Glutamatergic neuron (in vitro differentiated cells): ENCODE measurements at regions not wholly inside any gene's neighbourhood (a gene's known extent, or its start where the extent isn't known, plus 50 kb on each side); places are given as distances from the start of the nearest gene placed in this dataset.

ENCODE experiments used
- DNase-seq: peaks from one replicate; pipeline ENCODE4 v3.0.0; 2022
- H3K27ac Mint-ChIP-seq: one replicate; pipeline ENCODE4 v1.8.0; 2020; ENCODE audit warnings: mild to moderate bottlenecking, mixed read lengths, inconsistent platforms; ENCODE audit not compliant: unreplicated experiment
- H3K27me3 Mint-ChIP-seq: one replicate; pipeline ENCODE4 v1.8.0; 2020; ENCODE audit warnings: mild to moderate bottlenecking, moderate library complexity, mixed read lengths, inconsistent platforms; ENCODE audit not compliant: unreplicated experiment
- H3K36me3 Mint-ChIP-seq: one replicate; pipeline ENCODE4 v1.8.0; 2020; ENCODE audit warnings: mild to moderate bottlenecking, mixed read lengths, inconsistent platforms; ENCODE audit not compliant: unreplicated experiment
- H3K4me1 Mint-ChIP-seq: one replicate; pipeline ENCODE4 v1.8.0; 2020; ENCODE audit warnings: mild to moderate bottlenecking, low read depth, mixed read lengths, inconsistent platforms; ENCODE audit not compliant: unreplicated experiment
- H3K4me3 Mint-ChIP-seq: one replicate; pipeline ENCODE4 v1.8.0; 2020; ENCODE audit warnings: mild to moderate bottlenecking, mixed read lengths, inconsistent platforms; ENCODE audit not compliant: unreplicated experiment
- H3K9me3 Mint-ChIP-seq: one replicate; pipeline ENCODE4 v1.8.0; 2020; ENCODE audit warnings: mild to moderate bottlenecking, moderate library complexity, mixed read lengths, inconsistent platforms; ENCODE audit not compliant: unreplicated experiment
- TF ChIP-seq, protein P1 (sequence below): fragments of 200-600 bp; sonication (generic); IDR thresholded peaks from one replicate; pipeline ENCODE4 v1.5.0; 2021; ENCODE audit not compliant: partially characterized antibody, unreplicated experiment

DNA sequence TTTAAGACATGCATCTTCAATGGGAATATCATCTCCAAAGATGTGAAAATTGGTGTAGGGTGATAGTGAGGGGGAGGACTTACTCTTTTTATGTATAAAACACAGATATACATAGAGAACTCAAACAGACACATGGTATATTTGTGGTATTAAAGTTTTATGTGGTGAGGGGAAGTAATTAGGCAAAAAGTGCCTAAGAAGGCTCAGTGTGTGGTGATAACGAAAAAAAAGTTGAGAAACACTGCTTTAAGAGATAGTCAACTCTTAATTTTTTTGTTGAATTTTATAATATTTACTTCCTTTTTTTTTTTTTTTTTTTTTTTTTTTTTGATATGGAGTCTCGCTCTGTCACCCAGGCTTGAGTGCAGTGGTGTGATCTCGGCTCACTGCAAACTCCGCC lies 174.2 kb upstream of the FRMD4B start:
- H3K27me3 Mint-ChIP-seq: no peaks in the 10 kb centered on the region
- no peak for DNase-seq
- H3K27ac Mint-ChIP-seq: no peak overlapping the region
- H3K36me3 Mint-ChIP-seq: no peaks in the 10 kb centered on the region
- H3K9me3 Mint-ChIP-seq: peaks cover 2% of the 10 kb centered on the region
- TF ChIP-seq, protein P1, sequence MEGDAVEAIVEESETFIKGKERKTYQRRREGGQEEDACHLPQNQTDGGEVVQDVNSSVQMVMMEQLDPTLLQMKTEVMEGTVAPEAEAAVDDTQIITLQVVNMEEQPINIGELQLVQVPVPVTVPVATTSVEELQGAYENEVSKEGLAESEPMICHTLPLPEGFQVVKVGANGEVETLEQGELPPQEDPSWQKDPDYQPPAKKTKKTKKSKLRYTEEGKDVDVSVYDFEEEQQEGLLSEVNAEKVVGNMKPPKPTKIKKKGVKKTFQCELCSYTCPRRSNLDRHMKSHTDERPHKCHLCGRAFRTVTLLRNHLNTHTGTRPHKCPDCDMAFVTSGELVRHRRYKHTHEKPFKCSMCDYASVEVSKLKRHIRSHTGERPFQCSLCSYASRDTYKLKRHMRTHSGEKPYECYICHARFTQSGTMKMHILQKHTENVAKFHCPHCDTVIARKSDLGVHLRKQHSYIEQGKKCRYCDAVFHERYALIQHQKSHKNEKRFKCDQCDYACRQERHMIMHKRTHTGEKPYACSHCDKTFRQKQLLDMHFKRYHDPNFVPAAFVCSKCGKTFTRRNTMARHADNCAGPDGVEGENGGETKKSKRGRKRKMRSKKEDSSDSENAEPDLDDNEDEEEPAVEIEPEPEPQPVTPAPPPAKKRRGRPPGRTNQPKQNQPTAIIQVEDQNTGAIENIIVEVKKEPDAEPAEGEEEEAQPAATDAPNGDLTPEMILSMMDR: no peak
- H3K4me3 Mint-ChIP-seq: no peak overlapping the region
- H3K4me1 Mint-ChIP-seq: no peaks in the 10 kb centered on the region

DNA sequence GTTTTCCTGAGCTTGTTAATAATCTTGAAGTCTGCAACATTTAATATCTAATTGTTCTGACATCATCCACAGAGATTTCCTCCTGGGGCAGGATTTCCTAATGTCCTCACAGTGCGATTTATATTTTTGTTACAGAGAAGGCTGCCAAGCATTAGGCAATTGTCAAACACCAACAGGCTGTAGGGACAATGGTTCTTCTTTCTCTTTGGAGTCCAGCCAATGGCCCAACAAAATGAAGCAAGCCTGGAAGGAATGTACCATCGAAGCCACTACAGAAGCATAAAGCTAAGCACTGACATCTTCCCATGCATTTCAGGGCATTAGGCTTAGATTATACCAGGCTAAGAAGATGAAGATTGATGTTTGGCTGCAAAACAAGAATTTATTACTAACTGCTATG lies 173.0 kb upstream of the FRMD4B start:
- Mint-ChIP-seq H3K27me3 (no peaks in the 10 kb centered on the region), H3K4me3 (no peak overlapping the region), H3K4me1 (peaks cover 2% of the 10 kb centered on the region), H3K36me3 (no peaks in the 10 kb centered on the region), H3K27ac (no peak overlapping the region), H3K9me3 (peaks cover 2% of the 10 kb centered on the region)
- DNase-seq: no peak
- TF ChIP-seq, protein P1: no peak

DNA sequence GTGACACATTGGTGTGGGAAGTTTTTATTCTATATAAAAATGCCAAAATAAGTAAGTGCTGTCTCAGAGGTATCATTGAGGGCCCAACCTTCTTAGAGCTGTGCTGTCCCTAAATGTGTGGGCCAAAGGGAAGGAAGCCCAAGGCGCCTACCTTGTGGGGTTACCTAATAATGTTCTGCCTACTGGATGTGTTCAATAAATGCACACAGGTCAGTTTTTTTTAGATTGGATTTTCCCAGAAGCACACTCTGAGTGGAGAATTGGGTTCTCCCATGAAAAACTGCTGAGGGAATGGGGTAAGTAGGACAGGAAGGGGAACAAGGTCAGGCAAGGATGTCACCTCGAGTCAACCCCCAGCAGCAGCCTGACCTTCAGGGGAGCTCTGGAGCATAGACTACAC lies 168.7 kb upstream of the FRMD4B start:
- DNase-seq: no peak
- TF ChIP-seq, protein P1: no peak
- no peaks in the 10 kb centered on the region for H3K36me3 Mint-ChIP-seq
- H3K9me3 Mint-ChIP-seq: no peaks in the 10 kb centered on the region
- H3K27me3 Mint-ChIP-seq: no peaks in the 10 kb centered on the region
- H3K4me1 Mint-ChIP-seq: peaks cover 2% of the 10 kb centered on the region
- H3K27ac Mint-ChIP-seq: no peak overlapping the region
- no peak overlapping the region for H3K4me3 Mint-ChIP-seq

DNA sequence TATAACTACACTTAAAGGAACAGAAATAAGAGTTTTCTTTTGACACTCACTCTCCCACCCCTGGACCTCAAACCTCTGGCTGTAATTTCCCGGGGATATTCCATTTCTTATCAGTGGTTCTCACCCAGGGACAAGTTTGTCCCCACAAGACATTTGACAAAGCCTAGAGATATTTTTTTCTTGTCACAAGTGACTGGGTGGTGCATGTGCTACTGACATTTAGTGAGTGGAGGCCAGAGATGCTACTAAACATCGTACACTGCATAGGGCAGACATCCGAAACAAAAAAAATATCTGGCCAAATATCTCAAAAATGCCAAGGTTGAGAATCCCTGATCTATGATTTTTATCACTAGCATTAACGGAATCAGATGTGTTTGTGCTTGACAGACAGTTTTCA lies 168.0 kb upstream of the FRMD4B start:
- Mint-ChIP-seq H3K36me3 (no peaks in the 10 kb centered on the region), H3K27me3 (no peaks in the 10 kb centered on the region), H3K9me3 (no peaks in the 10 kb centered on the region), H3K4me1 (peaks cover 2% of the 10 kb centered on the region), H3K27ac (no peak overlapping the region), H3K4me3 (no peak overlapping the region)
- TF ChIP-seq, protein P1: no peak
- DNase-seq: no peak

DNA sequence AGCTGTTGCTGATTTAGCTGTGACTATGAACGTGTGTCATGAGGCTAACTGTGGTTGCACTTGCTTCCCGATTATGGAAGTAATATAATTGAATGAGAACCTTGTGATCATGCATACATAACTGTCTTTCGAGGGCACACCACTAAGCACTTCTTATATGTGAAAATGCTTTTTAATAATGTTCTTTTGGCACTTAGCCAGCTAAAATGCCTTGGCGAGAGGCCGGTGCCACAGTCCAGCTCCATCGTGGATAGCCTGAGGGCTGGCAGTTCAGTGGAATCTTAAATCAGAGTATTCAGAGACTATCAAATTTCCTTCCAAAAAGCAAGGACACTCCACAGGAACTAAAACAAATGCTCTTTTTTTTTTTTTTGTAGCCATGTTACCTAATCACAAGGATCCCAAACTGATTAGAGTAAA lies 161.6 kb upstream of the FRMD4B start:
- no peak for DNase-seq
- Mint-ChIP-seq H3K27me3 (no peaks in the 10 kb centered on the region), H3K4me3 (no peak overlapping the region), H3K27ac (no peak overlapping the region), H3K36me3 (no peaks in the 10 kb centered on the region), H3K9me3 (no peaks in the 10 kb centered on the region), H3K4me1 (no peaks in the 10 kb centered on the region)
- TF ChIP-seq, protein P1: no peak
